LNCaP clone FGC (cell line): ENCODE measurements at regions not wholly inside any gene's neighbourhood (a gene's known extent, or its start where the extent isn't known, plus 50 kb on each side); places are given as distances from the start of the nearest gene placed in this dataset.
"Not testable (repeated sequence)": the region's sequence is repeated elsewhere in the genome, so short reads cannot be mapped to it uniquely, and the experiment has no call there.

Experiments used
- DNase-seq: peaks from one replicate; pipeline ENCODE4 v3.0.0-alpha.2; 2011; ENCODE audit warnings: low read depth
- H3K4me3 ChIP-seq: 2 replicates; pipeline ENCODE4 v1.5.1; 2011; ENCODE audit warnings: mild to moderate bottlenecking, low read depth, low read length, control low read depth
- CTCF ChIP-seq: IDR thresholded peaks from 2 replicates; pipeline ENCODE4 v1.5.1; 2012; ENCODE audit warnings: mild to moderate bottlenecking; ENCODE audit not compliant: control insufficient read depth, insufficient read depth; ENCODE audit errors: extremely low read depth

GRCh38 chr12:5272018-5272785, 159.7 kb upstream of the NTF3 start:
- no peak for DNase-seq
- TF ChIP-seq CTCF, result no peak
- no peak overlapping the region for H3K4me3 ChIP-seq

GRCh38 chr12:5273709-5274108, 158.2 kb upstream of the NTF3 start:
- TF ChIP-seq CTCF, result no peak
- no peak overlapping the region for H3K4me3 ChIP-seq
- DNase-seq, result no peak

- no peak for TF ChIP-seq CTCF
- no peak for DNase-seq
Measured at GRCh38 chr12:5276327-5276880, 155.5 kb upstream of the NTF3 start.

GRCh38 chr12:5280086-5280485, 151.8 kb upstream of the NTF3 start:
- DNase-seq, result no peak
- H3K4me3 ChIP-seq, result no peak overlapping the region
- TF ChIP-seq CTCF, result no peak

More at GRCh38 chr12:5276327-5276880, 155.5 kb upstream of the NTF3 start:
- H3K4me3 ChIP-seq, result no peak overlapping the region

GRCh38 chr12:5290368-5290767, 141.5 kb upstream of the NTF3 start:
- not testable (repeated sequence) for H3K4me3 ChIP-seq, DNase-seq

GRCh38 chr12:5292651-5293050, 139.3 kb upstream of the NTF3 start:
- no peak for DNase-seq
- no peak for TF ChIP-seq CTCF
- H3K4me3 ChIP-seq, result no peak overlapping the region

- H3K4me3 ChIP-seq, result no peak overlapping the region
- no peak for TF ChIP-seq CTCF
- DNase-seq, result no peak
Measured at GRCh38 chr12:5293773-5294172, 138.1 kb upstream of the NTF3 start.
